IMR-90 (cell line): ENCODE measurements at regions not wholly inside any gene's neighbourhood (a gene's known extent, or its start where the extent isn't known, plus 50 kb on each side); places are given as distances from the start of the nearest gene placed in this dataset.

Experiments
- ATAC-seq: fragments of 200-7000 bp; cut with Tn5 transposase; 2 replicates; pipeline ENCODE4 v1.9.1; 2020; ENCODE audit warnings: low read depth, mild to moderate bottlenecking, moderate library complexity
- BruUV-seq: library from RNA; stranded (reverse); fragments of 400-500 nt; replicated peaks from 2 replicates; lab custom pipeline; 2021; lab: Mats Ljungman, UMichigan
- CTCF ChIA-PET: fragments of 300-600 bp; formaldehyde crosslinking; extraction: SDS; loops from one replicate; lab custom pipeline; 2021; ENCODE audit warnings: antibody characterized with exemption; lab: Yijun Ruan, JAX
- POLR2A ChIA-PET: fragments of 300-600 bp; sonication (Branson Sonifier 250); formaldehyde crosslinking; loops from one replicate; lab custom pipeline; 2022; ENCODE audit warnings: antibody characterized with exemption; ENCODE audit not compliant: unreplicated experiment; lab: Charles Lee
- DNase-seq: peaks from one replicate; pipeline ENCODE4 v3.0.0; 2013
- H2AFZ ChIP-seq: replicated peaks from 2 replicates; pipeline ENCODE3; 2013; ENCODE audit warnings: low read length, mild to moderate bottlenecking; ENCODE audit not compliant: poor library complexity
- H2AK5ac ChIP-seq: 2 replicates; pipeline ENCODE4 v1.6.1; 2013; ENCODE audit warnings: low read depth, low read length, inconsistent platforms
- H2AK9ac ChIP-seq: replicated peaks from 2 replicates; pipeline ENCODE3; 2013; ENCODE audit warnings: mild to moderate bottlenecking, low read depth, low read length, moderate library complexity; ENCODE audit not compliant: poor library complexity
- H2BK120ac ChIP-seq: 2 replicates; pipeline ENCODE4 v1.6.1; 2013; ENCODE audit warnings: low read depth, low read length, inconsistent platforms
- H2BK15ac ChIP-seq: 3 replicates; pipeline ENCODE4 v1.6.1; 2013; ENCODE audit warnings: low read depth, low read length, inconsistent platforms
- H2BK20ac ChIP-seq: 2 replicates; pipeline ENCODE4 v1.6.1; 2013; ENCODE audit warnings: low read depth, mild to moderate bottlenecking, inconsistent platforms, low read length, moderate library complexity
- H2BK5ac ChIP-seq: 2 replicates; pipeline ENCODE4 v1.6.1; 2013; ENCODE audit warnings: mild to moderate bottlenecking, low read depth, low read length, inconsistent platforms; ENCODE audit not compliant: poor library complexity, severe bottlenecking
- H3K14ac ChIP-seq: replicated peaks from 2 replicates; pipeline ENCODE4 v1.6.1; 2013; ENCODE audit warnings: low read depth, low read length, inconsistent platforms
- H3K18ac ChIP-seq: 2 replicates; pipeline ENCODE4 v1.6.1; 2013; ENCODE audit warnings: low read depth, low read length, control low read depth
- H3K23ac ChIP-seq: 2 replicates; pipeline ENCODE4 v1.6.1; 2013; ENCODE audit warnings: low read depth, low read length, inconsistent platforms
- H3K27ac ChIP-seq: 2 replicates; pipeline ENCODE4 v1.5.1; 2013; ENCODE audit warnings: mild to moderate bottlenecking, control low read depth, low read length; ENCODE audit not compliant: insufficient read depth
- H3K27me3 ChIP-seq: 2 replicates; pipeline ENCODE4 v1.6.1; 2013; ENCODE audit warnings: low read length; ENCODE audit not compliant: control insufficient read depth, insufficient read depth
- H3K36me3 ChIP-seq: 2 replicates; pipeline ENCODE4 v1.6.1; 2013; ENCODE audit warnings: low read length, mixed read lengths; ENCODE audit not compliant: control insufficient read depth, insufficient read depth
- H3K4ac ChIP-seq: 2 replicates; pipeline ENCODE4 v1.6.1; 2013; ENCODE audit warnings: low read depth, low read length, inconsistent platforms
- H3K4me1 ChIP-seq: 2 replicates; pipeline ENCODE4 v1.6.1; 2013; ENCODE audit warnings: low read length, mixed read lengths; ENCODE audit not compliant: control insufficient read depth, insufficient read depth
- H3K4me2 ChIP-seq: 2 replicates; pipeline ENCODE4 v1.6.1; 2013; ENCODE audit warnings: low read depth, mild to moderate bottlenecking, control low read depth, low read length, moderate library complexity
- H3K4me3 ChIP-seq: 2 replicates; pipeline ENCODE4 v1.5.1; 2013; ENCODE audit warnings: low read depth, mild to moderate bottlenecking, control low read depth, low read length, moderate library complexity; ENCODE audit not compliant: insufficient read depth
- H3K56ac ChIP-seq: 2 replicates; pipeline ENCODE4 v1.6.1; 2013; ENCODE audit warnings: low read length, inconsistent platforms; ENCODE audit not compliant: insufficient read depth; ENCODE audit errors: extremely low read depth
- H3K79me1 ChIP-seq, 2 experiments: 2 replicates each; pipeline ENCODE4 v1.6.1; 2013; ENCODE audit warnings: low read length in 2 of 2, inconsistent platforms in 1 of 2, low read depth in 1 of 2
- H3K9ac ChIP-seq: 2 replicates; pipeline ENCODE4 v1.6.1; 2013; ENCODE audit warnings: low read depth, low read length, control low read depth
- H3K9me1 ChIP-seq: 2 replicates; pipeline ENCODE4 v1.6.1; 2013; ENCODE audit warnings: low read length, inconsistent platforms; ENCODE audit not compliant: insufficient read depth
- H3K9me3 ChIP-seq: 2 replicates; pipeline ENCODE4 v1.6.1; 2013; ENCODE audit warnings: low read length; ENCODE audit not compliant: control insufficient read depth, insufficient read depth
- H4K20me1 ChIP-seq: 2 replicates; pipeline ENCODE4 v1.6.1; 2013; ENCODE audit warnings: low read length, inconsistent platforms; ENCODE audit not compliant: insufficient read depth
- H4K5ac ChIP-seq: 2 replicates; pipeline ENCODE4 v1.6.1; 2013; ENCODE audit warnings: mild to moderate bottlenecking, low read depth, low read length, control low read depth
- H4K8ac ChIP-seq, 2 experiments: 2 replicates each; pipeline ENCODE4 v1.6.1; 2013; ENCODE audit warnings: low read depth in 2 of 2, low read length in 2 of 2, control low read depth in 1 of 2, inconsistent platforms in 1 of 2
- H4K91ac ChIP-seq: 2 replicates; pipeline ENCODE4 v1.6.1; 2013; ENCODE audit warnings: low read depth, low read length, inconsistent platforms; ENCODE audit not compliant: insufficient read depth
- BHLHE40 ChIP-seq: fragments of 150-350 bp; IDR thresholded peaks from 2 replicates; pipeline ENCODE4 v1.6.1; 2016; ENCODE audit warnings: mild to moderate bottlenecking, low read depth, low read length
- CHD1 ChIP-seq: IDR thresholded peaks from 2 replicates; pipeline ENCODE4 v1.6.1; 2012; ENCODE audit warnings: low read depth, low read length, improper control_type of control experiment
- CTCF ChIP-seq: conservative IDR thresholded peaks from 2 replicates; pipeline ENCODE4 v1.5.1; 2012; ENCODE audit warnings: mild to moderate bottlenecking, low read depth, low read length, improper control_type of control experiment
- MAFK ChIP-seq: IDR thresholded peaks from 2 replicates; pipeline ENCODE4 v1.6.1; 2012; ENCODE audit warnings: low read depth, low read length, improper control_type of control experiment
- MAZ ChIP-seq: IDR thresholded peaks from 2 replicates; pipeline ENCODE4 v1.6.1; 2012; ENCODE audit warnings: low read depth, mild to moderate bottlenecking, low read length, improper control_type of control experiment, moderate library complexity, borderline replicate concordance
- NFE2L2 ChIP-seq: fragments of 150-350 bp; IDR thresholded peaks from 2 replicates; pipeline ENCODE4 v1.6.1; 2016; ENCODE audit warnings: low read depth, mild to moderate bottlenecking, low read length
- POLR2A ChIP-seq: IDR thresholded peaks from 2 replicates; pipeline ENCODE4 v1.6.1; 2012; ENCODE audit warnings: mild to moderate bottlenecking, low read depth, low read length
- WGBS, 2 experiments: methylation state at CpG; one replicate each; pipeline versions ENCODE4 v1.1.5 to v1.1.7; 2013; ENCODE audit warnings: missing lambda C conversion rate in 2 of 2; ENCODE audit not compliant: insufficient read length in 1 of 2; ENCODE audit errors: extremely low coverage in 2 of 2; 5-methylcytosine and 5-hydroxymethylcytosine counted together
- dilution Hi-C: fragments of 300-500 bp; cut with HindIII; formaldehyde crosslinking; loops from one replicate; pipeline ENCODE4 v1.14.3; 2018; ENCODE audit warnings: low sequenced_read_pairs; ENCODE audit not compliant: unreplicated experiment
- in situ Hi-C: fragments of 300-500 bp; cut with MboI; formaldehyde crosslinking; loops from 3 replicates; pipeline ENCODE4 v1.14.3; 2019; ENCODE audit warnings: low sequenced_read_pairs, inconsistent platforms, mixed read lengths
- intact Hi-C: fragments of 100-400 bp; cut with micrococcal nuclease; formaldehyde crosslinking; loops from 2 replicates; pipeline ENCODE4 v1.10.0; 2022

GRCh38 chr5:58248221-58248620 is 211.7 kb downstream of the PLK2 start:
- Histone ChIP-seq H3K9ac (no peak overlapping the region), H2BK120ac (no peak overlapping the region), H2BK5ac (no peak overlapping the region), H4K8ac (no peak overlapping the region), H2BK20ac (no peak overlapping the region), H2BK15ac (no peak overlapping the region; the same call in 2 of the 3 replicates), H3K18ac (no peak overlapping the region; the same call in 1 of the 2 replicates), H4K5ac (no peak overlapping the region), H3K36me3 (no peaks in the 10 kb centered on the region), H3K27ac (no peak overlapping the region), H3K9me3 (no peaks in the 10 kb centered on the region), H3K79me1 (no peaks in the 10 kb centered on the region), H4K91ac (no peak overlapping the region), H3K23ac (no peak overlapping the region), H3K56ac (no peak overlapping the region), H3K4me1 (peaks cover 3% of the 10 kb centered on the region; the same call in 1 of the 2 replicates), H3K4me2 (no peak overlapping the region), H4K20me1 (no peaks in the 10 kb centered on the region), H3K9me1 (0 out of 2 replicates have a peak, but pooled peaks cover 4% of the 10 kb centered on the region), H2AK9ac (no peak overlapping the region), H3K14ac (no peak overlapping the region), H3K4me3 (no peak overlapping the region), H3K27me3 (no peaks in the 10 kb centered on the region), H2AFZ (no peak overlapping the region), H2AK5ac (peak overlapping the region; percentile 68; the same call in 1 of the 2 replicates), H3K4ac (no peak overlapping the region; the same call in 1 of the 2 replicates)
- BruUV-seq = no TSS peak
- 100% methylated on average over 1 of the region's 1 CpG; no CpG with 5 or more reads in 1 of the 2 experiments for WGBS, 2 experiments
- ATAC-seq (no peak), DNase-seq (no peak)
- in situ Hi-C loops (no loop called here), intact Hi-C loops (no loop called here), dilution Hi-C loops (no loop called here)
- POLR2A ChIA-PET = no interaction called here
- CTCF ChIA-PET = interaction anchor here (0.6 kb wide), 1 partner anchor 715 kb away, joined by 3 read pairs; no protein-coding TSS in a partner anchor
- TF ChIP-seq BHLHE40 (no peak), CTCF (no peak), NFE2L2 (no peak), MAZ (no peak), POLR2A (no peak), MAFK (no peak), CHD1 (no peak)
